ENCODE measurements at regions not wholly inside any gene's neighbourhood (a gene's known extent, or its start where the extent isn't known, plus 50 kb on each side); places are given as distances from the start of the nearest gene placed in this dataset.

- no peaks in the 10 kb centered on the region for H3K79me2 ChIP-seq (replicated peaks; ENCODE audit: insufficient read depth, low read length)
- H4K20me1 ChIP-seq (ENCODE audit: insufficient read depth) = no peaks in the 10 kb centered on the region
- H3K36me3 ChIP-seq (ENCODE audit: insufficient read depth, low read length) = no peaks in the 10 kb centered on the region
- no peak overlapping the region for H3K9ac ChIP-seq (ENCODE audit: low read length)
- no peaks in the 10 kb centered on the region for H3K9me3 ChIP-seq (ENCODE audit: low read length)
- H3K27ac ChIP-seq (ENCODE audit: low read length) = no peak overlapping the region
- H3K27me3 ChIP-seq (ENCODE audit: insufficient read depth, low read depth, low read length) = no peaks in the 10 kb centered on the region
- no peak overlapping the region for H3K4me3 ChIP-seq (ENCODE audit: low read length)
- no peak for TF ChIP-seq RAD21 (conservative IDR thresholded peaks at IDR 0.05)
- no peak for TF ChIP-seq TAF1 (IDR thresholded peaks at IDR 0.05; ENCODE audit: low read depth)
- peak; percentile 12 for TF ChIP-seq POLR2AphosphoS5 (IDR thresholded peaks at IDR 0.05)
- TF ChIP-seq EP300 (conservative IDR thresholded peaks at IDR 0.05; ENCODE audit: poor library complexity, severe bottlenecking) = no peak
- H3K9me2 ChIP-seq (ENCODE audit: insufficient read depth, low read length) = no peaks in the 10 kb centered on the region
- no peak overlapping the region for H2AFZ ChIP-seq (ENCODE audit: low read depth, low read length)
- no peaks in the 10 kb centered on the region for H3F3A ChIP-seq (ENCODE audit: insufficient read depth, low read length, poor library complexity, severe bottlenecking)
- H3K4me2 ChIP-seq (ENCODE audit: low read length) = no peak overlapping the region
These were observed 98.4 kb upstream of the NREP start for GRCh38 chr5:111855356-111855755.

GRCh38 chr5:111854186-111854585 lies 97.2 kb upstream of the NREP start:
- no peaks in the 10 kb centered on the region for H3K9me3 ChIP-seq (ENCODE audit: low read length)
- no peak overlapping the region for H3K4me3 ChIP-seq (ENCODE audit: low read length)
- no peaks in the 10 kb centered on the region for H4K20me1 ChIP-seq (ENCODE audit: insufficient read depth)
- no peaks in the 10 kb centered on the region for H3K9me2 ChIP-seq (ENCODE audit: insufficient read depth, low read length)
- H3K36me3 ChIP-seq (ENCODE audit: insufficient read depth, low read length) = no peaks in the 10 kb centered on the region
- no peaks in the 10 kb centered on the region for H3K79me2 ChIP-seq (replicated peaks; ENCODE audit: insufficient read depth, low read length)
- no peak overlapping the region for H3K4me2 ChIP-seq (ENCODE audit: low read length)
- H3F3A ChIP-seq (ENCODE audit: insufficient read depth, low read length, poor library complexity, severe bottlenecking) = no peaks in the 10 kb centered on the region
- no peak overlapping the region for H2AFZ ChIP-seq (ENCODE audit: low read depth, low read length)
- TF ChIP-seq EZH2 (IDR thresholded peaks at IDR 0.05; ENCODE audit: borderline replicate concordance, insufficient read depth, low read length, poor library complexity, severe bottlenecking) (no peak), RAD21 (conservative IDR thresholded peaks at IDR 0.05) (no peak), POLR2AphosphoS5 (IDR thresholded peaks at IDR 0.05) (no peak), CTCF (IDR thresholded peaks at IDR 0.05; ENCODE audit: poor library complexity, severe bottlenecking) (no peak), MXI1 (conservative IDR thresholded peaks at IDR 0.05; ENCODE audit: poor library complexity, severe bottlenecking) (no peak), EP300 (conservative IDR thresholded peaks at IDR 0.05; ENCODE audit: poor library complexity, severe bottlenecking) (no peak), TAF1 (IDR thresholded peaks at IDR 0.05; ENCODE audit: low read depth) (no peak), SMC3 (conservative IDR thresholded peaks at IDR 0.05; ENCODE audit: poor library complexity) (no peak)
- H3K27ac ChIP-seq (ENCODE audit: low read length) = no peak overlapping the region
- H3K9ac ChIP-seq (ENCODE audit: low read length) = no peak overlapping the region
- H3K27me3 ChIP-seq (ENCODE audit: insufficient read depth, low read depth, low read length) = no peaks in the 10 kb centered on the region

GRCh38 chr5:111853748-111854147 lies 96.8 kb upstream of the NREP start:
- no peak overlapping the region for H3K4me3 ChIP-seq (ENCODE audit: low read length)
- TF ChIP-seq MXI1 (conservative IDR thresholded peaks at IDR 0.05; ENCODE audit: poor library complexity, severe bottlenecking) (no peak), TAF1 (IDR thresholded peaks at IDR 0.05; ENCODE audit: low read depth) (no peak), SMC3 (conservative IDR thresholded peaks at IDR 0.05; ENCODE audit: poor library complexity) (no peak), EP300 (conservative IDR thresholded peaks at IDR 0.05; ENCODE audit: poor library complexity, severe bottlenecking) (no peak), RAD21 (conservative IDR thresholded peaks at IDR 0.05) (no peak), REST (IDR thresholded peaks at IDR 0.05; ENCODE audit: borderline replicate concordance) (no peak), POLR2AphosphoS5 (IDR thresholded peaks at IDR 0.05) (no peak), EZH2 (IDR thresholded peaks at IDR 0.05; ENCODE audit: borderline replicate concordance, insufficient read depth, low read length, poor library complexity, severe bottlenecking) (no peak), CTCF (IDR thresholded peaks at IDR 0.05; ENCODE audit: poor library complexity, severe bottlenecking) (no peak)
- H3K27ac ChIP-seq (ENCODE audit: low read length) = no peak overlapping the region
- no peaks in the 10 kb centered on the region for H3K9me3 ChIP-seq (ENCODE audit: low read length)
- H4K20me1 ChIP-seq (ENCODE audit: insufficient read depth) = no peaks in the 10 kb centered on the region
- no peak overlapping the region for H3K9ac ChIP-seq (ENCODE audit: low read length)
- no peaks in the 10 kb centered on the region for H3K36me3 ChIP-seq (ENCODE audit: insufficient read depth, low read length)
- H2AFZ ChIP-seq (ENCODE audit: low read depth, low read length) = no peak overlapping the region
- H3K79me2 ChIP-seq (replicated peaks; ENCODE audit: insufficient read depth, low read length) = no peaks in the 10 kb centered on the region
- H3K4me2 ChIP-seq (ENCODE audit: low read length) = no peak overlapping the region
- no peaks in the 10 kb centered on the region for H3F3A ChIP-seq (ENCODE audit: insufficient read depth, low read length, poor library complexity, severe bottlenecking)
- no peaks in the 10 kb centered on the region for H3K27me3 ChIP-seq (ENCODE audit: insufficient read depth, low read depth, low read length)
- no peaks in the 10 kb centered on the region for H3K9me2 ChIP-seq (ENCODE audit: insufficient read depth, low read length)

Measured in neural cell (in vitro differentiated cells).